HG02798 (cell line): ENCODE measurements at regions not wholly inside any gene's neighbourhood (a gene's known extent, or its start where the extent isn't known, plus 50 kb on each side); places are given as distances from the start of the nearest gene placed in this dataset.
A peak's percentile ranks its signal among the peaks of the same experiment; 100 is the strongest.

Source experiments
- ATAC-seq: cut with Tn5 transposase; IDR thresholded peaks from one replicate; pipeline ENCODE4 v1.9.1; 2021; ENCODE audit warnings: mild to moderate bottlenecking; ENCODE audit not compliant: unreplicated experiment, poor library complexity

DNA sequence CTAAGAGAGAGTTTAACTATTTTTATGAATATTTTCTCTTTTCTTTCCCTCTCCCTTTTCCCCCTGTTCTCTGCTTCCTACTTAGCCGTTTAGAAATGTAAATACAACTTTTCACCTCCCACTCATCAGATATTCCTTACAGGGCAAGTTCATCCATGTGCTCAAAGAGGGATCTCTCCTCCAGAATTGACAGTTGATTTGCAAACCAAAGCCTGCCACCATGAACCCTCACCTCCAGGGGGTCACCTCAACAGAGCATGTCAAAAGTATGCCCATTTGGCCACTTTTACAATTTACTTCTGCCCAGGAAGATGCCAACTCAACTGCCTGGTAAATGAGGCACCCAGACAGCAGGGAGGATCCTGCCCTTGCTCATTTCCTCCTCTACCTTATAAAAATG lies 149.2 kb upstream of the GYPC start:
- ATAC-seq: peak; percentile 10

DNA sequence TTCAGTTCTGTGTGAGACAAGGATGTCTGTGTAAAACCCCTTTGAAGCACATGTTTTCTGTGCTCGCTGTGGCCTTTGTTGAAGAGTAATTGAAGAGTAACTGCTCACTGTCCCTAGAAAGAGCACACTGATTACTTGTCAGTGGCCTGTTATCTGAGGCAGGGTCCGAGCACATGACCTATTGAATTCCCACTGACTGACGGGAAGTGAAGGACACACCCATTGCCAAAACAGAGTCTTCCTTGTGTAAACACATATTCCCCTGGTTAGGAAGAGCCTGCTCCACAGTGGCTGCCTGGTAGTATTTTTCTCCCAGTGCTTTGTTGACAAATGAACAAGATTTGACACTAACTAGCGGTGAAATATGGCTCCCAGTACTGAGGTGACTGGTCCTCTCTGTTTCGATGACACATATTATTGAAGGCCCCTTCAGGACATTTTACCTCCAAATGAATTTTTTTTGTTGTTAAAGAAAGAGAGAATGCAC lies 148.5 kb upstream of the GYPC start:
- ATAC-seq: peak; percentile 36

DNA sequence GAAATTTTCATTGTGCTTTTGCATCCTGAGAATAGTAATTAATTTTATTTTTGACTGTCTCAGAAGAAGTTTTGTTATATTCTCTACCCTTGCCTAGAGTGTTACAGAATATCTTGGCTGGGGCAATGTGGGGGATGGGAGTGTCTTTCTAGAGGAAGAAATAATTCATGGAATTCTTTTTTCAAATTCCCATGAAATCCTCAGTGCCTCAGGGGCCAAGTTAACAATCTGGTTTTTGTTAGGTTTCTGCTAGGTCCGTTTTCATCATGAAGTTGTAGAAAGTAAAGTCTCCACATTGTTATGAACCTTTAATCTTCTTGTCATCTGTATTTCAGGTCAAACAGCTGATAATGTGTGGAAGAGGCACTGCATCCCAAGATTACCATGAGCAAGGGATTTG lies 145.6 kb upstream of the GYPC start:
- no peak for ATAC-seq

DNA sequence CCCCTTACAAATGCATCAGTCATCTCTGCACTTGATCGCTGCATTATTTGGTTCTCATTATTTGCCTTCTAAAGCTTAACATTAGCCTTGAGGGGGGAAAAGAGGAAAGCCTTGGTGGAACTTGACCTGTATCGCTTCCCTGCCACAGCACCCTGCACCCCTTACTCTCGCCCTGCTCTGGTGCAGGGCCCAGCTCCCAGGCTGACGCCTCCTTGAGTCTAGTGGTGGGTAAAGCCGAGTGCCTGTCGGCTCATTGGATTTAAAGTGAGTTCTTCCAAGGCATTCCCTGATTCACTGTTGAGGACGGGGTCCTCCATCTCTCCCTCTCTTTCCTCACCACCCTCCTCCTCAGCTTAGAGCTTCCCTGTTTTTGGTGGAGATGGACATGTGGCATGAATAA lies 145.0 kb upstream of the GYPC start:
- ATAC-seq: no peak

DNA sequence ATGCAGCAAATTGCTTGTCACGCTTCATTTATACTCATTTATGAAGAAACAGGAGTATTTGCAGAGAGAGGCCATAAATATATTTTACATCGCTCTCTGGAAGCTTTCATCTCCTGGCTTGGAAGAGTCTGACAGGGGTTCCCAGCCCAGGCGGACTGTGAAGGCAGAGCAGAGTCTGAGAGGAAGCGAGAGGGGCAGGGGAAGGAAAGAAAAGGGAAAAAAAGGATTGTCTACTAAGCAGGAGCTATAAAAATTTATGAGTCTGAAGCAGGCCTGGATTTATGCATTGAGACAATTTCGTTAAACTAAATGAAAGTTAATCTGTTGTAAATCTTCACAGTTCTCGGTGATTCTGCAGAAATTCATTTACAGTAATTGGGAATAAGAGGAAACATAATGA lies 143.9 kb upstream of the GYPC start:
- no peak for ATAC-seq

DNA sequence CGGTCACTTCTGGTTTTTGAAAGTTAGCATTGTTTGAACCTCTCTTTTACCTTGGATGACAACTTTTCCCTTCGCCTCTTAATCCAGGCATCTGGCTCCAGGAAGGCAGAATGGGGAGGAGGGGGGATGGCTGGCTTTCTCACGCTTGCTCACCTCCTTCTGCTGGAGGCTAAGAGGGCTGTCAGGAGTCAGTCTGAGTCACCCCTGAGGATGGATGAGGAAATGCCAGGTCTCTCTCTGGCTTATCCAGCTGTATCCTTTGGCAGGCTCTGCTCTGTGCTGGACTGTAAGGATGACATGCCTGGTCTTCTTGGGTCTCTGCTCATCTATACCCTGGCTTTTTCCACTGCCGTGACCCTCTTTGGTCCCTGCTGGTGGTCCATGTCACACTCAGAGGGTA lies 142.9 kb upstream of the GYPC start:
- no peak for ATAC-seq

DNA sequence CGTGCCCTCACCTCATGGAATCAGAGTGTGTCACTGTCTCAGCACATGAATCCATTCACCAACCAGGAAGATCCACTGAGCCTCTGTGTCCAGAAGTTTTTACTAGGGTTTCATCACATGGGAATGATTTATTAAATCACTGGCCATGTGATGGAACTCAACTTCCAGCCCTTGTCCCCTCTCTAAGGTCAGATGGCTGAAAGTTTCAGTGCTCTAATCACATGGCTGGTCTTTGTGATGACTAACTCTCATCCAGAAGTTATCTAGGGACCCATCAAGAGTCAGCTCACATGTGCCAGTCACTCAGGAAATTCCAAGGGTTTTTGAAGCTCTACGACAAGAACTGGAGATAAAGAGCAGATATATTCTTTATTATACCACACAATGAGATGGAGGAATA lies 140.5 kb upstream of the GYPC start:
- ATAC-seq: no peak

DNA sequence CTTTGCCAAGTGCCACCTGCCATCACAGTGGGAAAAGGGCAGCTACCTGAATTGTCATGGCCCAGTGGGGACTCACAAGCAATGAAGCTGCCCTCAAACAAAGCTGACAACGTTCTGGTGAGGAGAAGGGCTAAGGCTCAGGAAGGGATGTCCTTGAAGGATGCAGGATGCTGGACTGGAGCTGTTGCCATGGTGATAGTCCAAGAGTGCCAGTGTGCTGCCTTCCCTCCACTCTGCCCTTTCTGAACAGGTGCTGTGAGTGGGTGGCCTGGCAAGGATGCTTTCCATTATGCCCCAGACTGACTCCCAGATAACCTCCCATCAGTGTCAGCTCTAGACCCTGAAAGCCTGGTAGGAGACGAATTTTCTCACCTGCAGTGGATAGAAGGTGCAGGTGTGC lies 137.8 kb upstream of the GYPC start:
- no peak for ATAC-seq

DNA sequence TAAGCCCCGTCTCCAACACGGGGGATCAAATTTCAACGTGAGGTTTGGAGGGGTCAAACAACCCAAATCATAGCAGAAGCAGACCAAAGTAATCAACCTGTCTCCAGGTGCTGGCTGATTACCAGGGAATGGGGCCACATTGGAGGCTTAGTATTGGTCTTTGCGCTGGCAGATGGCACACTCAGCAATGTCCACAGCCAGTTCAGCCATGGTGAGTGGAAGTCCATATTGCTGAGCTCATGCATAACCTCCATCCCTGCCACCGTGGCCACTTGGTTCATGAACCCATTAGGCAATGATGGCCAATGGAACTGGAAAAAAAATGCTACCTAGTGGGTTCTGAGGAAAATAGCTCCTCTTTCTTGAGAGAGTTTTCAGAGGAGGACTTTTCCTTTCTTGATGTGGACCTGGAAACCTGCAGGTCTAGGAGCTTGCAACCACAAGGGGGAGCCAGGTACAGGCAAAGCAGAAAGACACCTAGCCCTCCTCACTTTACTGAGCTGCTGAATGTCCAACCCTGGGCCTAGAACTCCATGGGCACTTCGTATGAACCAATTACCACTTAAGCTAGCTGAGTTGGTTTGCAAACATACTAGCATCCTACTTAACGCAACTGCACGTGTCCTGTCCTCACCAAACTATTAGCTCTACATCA lies 128.0 kb upstream of the GYPC start:
- peak; percentile 86 for ATAC-seq

DNA sequence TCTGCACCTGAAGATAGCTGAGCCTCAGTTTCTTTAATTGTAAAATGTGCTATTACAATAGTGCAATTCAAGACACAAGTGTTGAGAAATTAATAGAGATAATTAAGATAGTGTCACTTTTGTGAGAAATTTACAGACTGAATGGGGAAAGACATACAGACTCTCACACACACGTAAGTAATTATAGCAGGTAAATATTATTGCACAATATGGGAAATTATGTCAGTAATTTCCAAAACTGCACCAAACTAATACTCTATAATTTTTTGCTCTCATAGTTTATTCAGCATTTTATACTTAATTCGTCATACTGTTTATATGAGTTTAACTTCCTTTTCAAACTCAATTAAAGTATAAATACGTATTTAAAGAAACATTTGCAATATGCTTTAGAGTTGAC lies 124.9 kb upstream of the GYPC start:
- no peak for ATAC-seq

DNA sequence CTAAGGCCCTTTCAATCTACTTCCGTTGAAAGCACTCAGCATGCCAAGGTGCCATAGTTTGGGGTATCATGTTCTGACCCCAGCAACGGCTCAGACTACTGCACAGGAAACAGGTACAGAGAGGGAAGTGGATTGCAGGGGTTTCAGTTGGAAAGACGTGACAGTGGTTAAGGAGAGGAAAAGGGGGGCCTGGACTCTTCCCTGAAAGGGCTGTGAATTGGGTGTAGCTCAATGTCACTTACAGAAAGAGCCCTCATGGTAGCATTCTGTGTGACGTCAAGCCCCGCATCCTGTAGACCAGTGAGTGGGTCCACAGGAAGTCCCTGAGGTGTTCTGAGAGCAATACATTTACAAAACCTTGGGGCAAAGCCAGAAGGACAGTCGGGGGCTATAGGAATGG lies 121.5 kb upstream of the GYPC start:
- no peak for ATAC-seq

DNA sequence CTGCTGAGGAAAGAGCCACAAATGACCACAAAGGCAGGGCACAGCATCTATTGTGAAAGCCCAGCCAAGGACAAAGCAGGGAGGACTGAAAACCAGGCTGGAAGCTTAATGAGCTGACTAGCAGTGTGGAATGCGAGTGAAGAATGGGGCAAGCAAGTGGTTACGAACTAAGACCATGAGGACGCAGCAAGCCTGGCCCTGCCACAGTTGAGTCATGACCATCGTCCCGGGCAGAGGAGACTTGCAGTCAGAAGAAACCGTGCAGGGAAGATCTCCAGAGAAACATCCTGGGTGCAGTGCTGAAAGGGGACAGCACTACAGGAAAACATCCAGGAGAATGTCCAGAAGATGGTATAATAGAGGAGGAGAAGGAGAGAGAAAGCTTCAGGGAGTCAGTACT lies 120.5 kb upstream of the GYPC start:
- no peak for ATAC-seq

DNA sequence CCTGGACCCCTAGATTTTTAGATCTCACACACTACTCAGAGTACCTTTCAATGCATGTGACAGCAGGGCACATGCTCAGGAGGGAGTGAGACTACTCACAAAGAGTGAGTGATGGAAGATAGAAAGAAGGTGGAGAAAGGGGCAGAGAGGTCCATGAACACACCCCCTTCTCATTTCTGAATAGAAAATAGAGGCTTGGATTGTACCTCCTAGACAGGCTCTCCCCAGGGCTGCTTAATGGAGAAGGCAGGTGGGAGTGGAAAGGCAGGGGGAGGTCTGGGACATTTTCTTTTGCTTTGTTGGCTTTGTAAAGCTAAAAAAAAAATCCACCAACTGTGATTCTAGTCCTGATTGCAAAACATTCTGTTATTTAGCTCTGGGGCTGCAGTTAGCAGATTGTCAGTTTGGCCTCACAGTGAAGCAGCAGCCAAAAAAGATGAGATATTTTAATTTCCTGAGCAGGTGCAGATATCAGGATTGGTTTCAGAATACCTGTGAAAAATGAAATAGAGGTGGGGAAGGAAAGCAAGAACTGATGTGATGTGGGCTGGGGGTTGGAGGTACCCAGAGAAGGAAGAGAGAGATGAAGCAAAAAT lies 119.3 kb upstream of the GYPC start:
- no peak for ATAC-seq

DNA sequence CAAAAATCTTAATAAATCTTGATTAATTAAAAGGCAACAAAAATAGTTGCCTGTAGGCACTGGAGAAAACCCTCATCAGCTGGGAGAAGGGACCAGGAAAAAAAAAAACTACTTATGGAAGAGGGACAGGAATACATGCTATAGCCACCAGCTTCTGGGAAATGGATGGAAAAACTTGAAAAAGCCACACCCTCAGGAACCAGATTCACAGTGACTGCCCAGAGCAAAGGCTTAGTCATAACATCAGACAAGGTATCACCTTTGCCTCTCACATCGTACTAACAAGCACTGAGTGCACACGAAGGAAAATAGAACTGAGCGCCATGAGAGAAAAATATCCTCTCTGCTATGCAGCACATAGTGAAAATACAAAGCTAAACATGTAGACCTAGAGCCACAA lies 116.9 kb upstream of the GYPC start:
- no peak for ATAC-seq

DNA sequence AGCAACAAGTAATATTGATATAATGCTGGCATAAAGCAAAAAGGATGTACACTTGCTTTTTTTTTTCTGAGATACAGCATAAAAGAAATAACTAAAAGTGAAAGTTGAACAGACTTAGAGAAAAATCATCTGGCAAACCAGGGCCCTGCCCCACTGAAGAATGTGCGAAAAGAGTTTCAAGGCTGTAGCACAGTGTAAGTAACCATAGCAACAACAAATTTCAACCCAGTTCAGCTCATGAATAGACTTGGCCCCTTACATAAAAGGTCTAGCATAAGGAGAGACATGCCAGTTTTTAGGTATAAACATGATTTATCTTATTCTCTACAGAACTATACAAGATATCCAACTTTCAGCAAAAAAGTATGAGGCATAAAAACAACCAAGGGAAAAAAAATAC lies 113.7 kb upstream of the GYPC start:
- no peak for ATAC-seq

DNA sequence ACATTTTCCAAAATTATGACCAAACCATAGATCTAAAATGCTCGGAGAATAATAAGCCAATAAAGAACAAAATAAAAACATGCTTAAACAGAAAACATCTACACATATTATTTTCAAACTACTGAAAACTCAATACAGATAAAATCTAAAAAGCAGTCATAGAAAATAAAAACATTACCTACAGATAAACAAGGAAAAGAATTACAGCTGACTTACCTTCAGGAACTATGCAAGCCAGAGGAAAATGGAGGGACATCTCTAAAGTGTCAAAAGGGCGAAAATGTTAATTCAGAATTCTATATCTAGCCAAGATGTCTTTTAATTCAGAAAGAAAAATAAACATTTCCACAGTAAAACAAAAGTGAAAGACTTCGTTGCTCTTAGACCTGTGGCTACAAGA lies 112.9 kb upstream of the GYPC start:
- no peak for ATAC-seq

DNA sequence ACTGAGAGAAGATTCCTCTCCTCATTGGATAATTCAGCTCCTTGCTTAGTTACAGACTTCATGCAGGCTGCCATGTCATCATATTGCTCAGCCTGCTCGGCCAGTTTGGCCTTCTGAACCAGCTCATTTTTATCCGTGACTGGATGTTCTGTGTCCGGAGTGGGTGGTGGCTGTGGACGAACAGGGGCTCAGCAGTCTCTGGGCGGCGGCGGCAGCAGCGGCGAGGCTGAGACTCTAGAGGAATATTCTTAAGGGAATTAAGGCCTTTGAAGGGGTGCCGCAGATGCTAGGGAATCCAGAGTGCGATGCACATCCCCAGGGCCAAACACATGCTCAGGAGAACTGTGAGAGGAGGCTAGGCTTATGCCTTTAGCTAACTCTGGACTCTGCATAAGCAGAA lies 97.9 kb upstream of the GYPC start:
- ATAC-seq: no peak

DNA sequence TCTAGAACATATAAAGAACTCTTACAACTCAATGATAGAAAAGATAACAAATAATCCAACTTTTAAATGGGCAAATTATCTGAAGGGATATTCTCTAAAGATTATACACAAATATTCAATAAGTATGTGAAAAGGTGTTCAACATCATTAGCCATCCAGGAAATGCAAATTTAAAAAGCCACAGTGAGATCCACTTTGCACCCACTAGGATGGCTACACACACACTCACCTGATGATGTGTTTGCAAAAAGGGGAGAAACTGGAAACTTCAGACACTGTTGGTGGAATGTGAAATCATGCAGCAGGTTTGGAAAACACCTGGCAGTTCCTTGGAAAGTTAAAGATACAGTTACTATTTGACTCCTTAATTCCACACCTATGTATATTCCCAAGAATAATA lies 87.2 kb upstream of the GYPC start:
- no peak for ATAC-seq

DNA sequence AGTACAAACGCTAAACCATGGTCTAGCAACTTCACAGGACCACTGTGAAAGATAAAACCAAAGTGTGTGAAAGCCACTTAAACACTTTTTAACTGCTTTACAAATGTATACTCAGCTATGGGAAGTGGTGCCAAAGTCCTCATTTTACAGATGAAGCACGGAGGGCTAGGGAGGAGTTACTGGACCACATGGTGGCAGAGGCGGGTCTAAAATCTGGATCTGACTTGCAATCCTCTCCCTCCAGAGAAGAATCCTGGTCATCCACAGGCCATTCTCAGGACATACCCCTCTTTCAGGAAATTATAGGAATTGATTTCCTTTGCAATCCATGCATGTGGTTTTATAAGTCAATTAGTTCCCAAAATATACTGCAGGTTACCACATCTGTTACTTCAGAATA lies 84.6 kb upstream of the GYPC start:
- ATAC-seq: no peak

DNA sequence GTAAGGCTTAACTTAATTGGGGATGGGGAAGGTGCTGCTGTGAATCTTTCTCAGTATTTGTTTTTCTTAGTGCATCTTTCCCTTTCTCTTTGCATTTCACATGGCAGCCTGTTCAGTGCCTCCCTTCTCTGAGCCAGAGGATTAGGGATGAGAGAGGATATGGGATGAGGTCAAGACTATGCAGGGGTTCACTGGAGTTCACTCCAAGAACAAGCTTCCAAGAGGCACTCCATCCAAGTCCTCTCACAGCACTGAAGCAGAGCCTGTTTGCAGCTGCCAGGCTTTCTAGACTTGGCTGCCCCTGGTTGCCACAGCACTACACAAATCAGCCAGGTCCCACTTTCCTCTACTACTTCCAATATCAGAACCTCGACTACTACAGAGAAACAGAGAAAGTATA lies 80.3 kb upstream of the GYPC start:
- ATAC-seq: no peak

DNA sequence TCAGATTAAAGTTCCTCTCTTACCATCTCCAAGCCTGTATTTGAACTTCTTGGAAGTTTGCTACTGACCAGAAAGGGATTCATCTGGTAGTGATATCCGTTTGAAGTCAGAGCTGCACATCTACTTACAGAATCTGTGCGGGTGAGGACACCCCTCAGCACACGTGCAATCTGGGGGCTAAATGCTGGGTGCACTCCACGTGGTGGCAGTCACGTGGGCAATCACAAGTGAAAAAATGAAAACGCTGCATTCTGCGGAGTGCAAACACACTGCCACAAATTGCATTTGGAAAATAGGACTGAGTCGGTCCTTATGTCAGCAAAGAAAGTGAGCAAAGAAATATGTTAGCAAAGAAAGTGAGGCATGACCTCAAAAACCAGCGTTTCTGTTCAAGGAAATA lies 76.1 kb upstream of the GYPC start:
- ATAC-seq: no peak

DNA sequence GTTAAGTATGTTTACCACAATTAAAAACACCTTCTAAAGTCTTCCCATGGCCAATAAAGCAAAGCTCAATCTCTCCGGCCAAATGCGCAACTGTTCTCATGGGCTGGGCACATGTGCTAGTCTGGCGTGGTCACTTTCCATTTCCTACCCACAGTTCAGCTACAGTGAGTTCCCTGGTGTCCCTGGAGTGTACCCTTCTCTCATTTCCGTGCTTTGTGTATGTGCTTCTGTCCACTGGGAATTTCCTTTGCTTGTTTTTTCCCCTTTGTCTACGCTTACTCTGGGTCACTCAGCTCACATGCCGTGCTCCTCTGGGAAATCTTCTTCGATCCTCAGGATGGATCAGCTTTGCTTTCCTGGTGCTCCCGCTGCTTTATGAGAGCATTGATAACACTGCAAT lies 69.6 kb upstream of the GYPC start:
- no peak for ATAC-seq

DNA sequence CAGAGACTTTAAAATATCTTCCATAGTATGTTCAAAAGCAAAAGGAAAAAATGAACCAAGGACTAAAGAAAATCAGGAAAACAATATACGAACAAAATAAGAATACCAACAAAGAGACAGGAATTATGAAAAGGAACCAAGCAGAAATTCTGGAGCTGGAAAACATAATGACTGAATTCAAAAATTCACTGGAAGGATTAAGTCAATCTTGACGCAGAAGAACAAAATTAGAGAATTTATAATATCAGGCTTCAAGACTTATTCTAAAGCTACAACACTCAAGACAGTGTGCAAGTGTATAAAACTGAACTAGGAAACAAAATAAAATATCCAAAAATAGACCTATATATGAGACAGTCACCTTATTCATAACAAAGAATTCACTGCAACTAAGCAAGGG lies 56.9 kb upstream of the GYPC start:
- ATAC-seq: no peak
